Activated CD8-positive, alpha-beta memory T cell treated with anti-CD3 and anti-CD28 coated beads, Interleukin-2, amount 50 U/mL, for 4 hours (primary cell): ENCODE measurements at regions not wholly inside any gene's neighbourhood (a gene's known extent, or its start where the extent isn't known, plus 50 kb on each side); places are given as distances from the start of the nearest gene placed in this dataset.

ENCODE experiments used
- DNase-seq: peaks from one replicate; pipeline ENCODE4 v3.0.0-alpha.2; 2020

DNA sequence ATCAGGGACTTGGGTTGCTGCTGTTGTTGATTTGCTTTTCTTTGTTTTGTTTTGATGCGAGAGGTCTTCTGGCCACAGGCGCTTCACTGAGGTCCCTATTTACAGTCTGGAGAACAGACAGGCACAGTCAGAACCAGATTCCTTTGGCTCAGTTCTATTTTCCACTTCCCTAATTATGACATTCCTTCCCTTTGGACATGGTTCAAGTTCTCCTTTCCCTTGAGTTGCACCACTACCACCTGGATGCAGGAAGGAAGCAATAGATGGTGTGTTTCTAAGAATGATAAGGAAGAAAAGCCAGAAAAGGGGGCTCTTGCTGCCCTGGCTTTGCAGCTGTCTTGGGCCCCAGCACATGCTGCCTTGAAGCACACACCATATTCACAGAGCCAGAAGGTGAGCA is 160.6 kb downstream of the MAF start:
- no peak for DNase-seq

DNA sequence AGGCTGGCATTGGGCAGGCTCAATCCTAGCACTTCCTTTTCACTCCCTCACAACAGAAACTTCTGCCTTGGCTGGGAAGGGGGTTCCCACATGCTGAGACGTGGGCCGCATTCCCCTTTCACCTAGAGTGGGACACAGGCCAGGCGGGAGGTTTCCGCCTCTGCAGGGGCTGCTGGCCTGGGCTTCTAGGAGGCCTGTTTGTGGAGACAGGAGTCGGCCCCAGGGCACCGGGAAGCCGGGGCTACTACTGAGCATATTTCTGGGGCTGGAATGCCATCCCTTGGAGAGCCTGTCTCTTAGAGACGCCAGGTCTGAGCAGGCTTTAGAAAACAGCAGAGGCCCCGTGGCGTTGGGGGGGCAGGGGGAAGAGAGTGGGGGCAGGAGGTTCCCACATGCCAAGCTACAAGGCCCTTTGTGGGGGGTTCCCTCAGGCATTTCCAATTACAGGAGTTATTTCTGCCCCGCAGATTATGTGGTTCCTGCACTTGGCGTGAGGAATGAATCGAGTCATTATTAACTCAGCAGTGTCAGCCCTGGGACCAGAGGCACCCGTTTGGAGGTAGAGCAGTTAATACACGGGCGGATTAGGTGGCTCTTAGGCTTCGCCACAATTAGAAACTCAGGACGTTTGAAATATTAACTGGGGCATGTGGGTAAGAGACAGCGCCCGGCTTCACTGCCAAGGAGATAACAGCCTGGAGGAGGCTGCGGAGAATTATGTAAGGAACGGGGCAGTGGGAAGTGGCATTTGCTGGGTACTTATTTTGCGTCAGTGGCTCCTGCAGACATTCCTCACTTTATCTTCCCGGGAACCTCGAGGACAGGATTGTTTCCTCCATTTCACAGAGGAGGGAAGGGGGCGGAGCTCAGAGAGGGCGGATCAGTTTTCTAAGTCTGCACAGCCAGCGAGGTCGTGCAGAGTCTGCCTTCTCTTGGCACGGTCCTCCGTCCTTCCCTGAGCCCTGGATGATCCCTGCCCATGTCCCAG is 162.5 kb downstream of the MAF start:
- no peak for DNase-seq

- DNase-seq = no peak
These were observed 163.7 kb downstream of the MAF start for GRCh38 chr16:79436885-79437284.

- no peak for DNase-seq
These were observed 165.8 kb downstream of the MAF start for GRCh38 chr16:79434771-79435170.

GRCh38 chr16:79434092-79434491 is 166.4 kb downstream of the MAF start:
- DNase-seq = no peak

DNA sequence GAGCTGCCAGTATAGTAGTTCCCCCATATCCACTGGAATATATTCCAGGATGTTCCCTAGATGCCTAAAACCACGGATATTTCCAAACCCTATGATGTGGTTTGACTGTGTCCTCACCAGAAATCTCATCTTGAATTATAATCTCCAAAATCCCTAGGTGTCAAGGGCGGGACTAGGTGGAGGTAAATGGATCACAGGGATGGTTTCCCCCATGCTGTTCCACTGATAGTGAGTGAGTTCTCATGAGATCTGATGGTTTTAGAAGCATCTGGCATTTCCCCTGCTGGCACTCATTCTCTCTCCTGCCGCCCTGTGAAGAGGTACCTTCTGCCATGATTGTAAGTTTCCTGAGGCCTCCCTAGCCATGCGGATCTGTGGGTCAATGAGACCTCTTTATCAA is 168.6 kb downstream of the MAF start:
- DNase-seq = no peak

- no peak for DNase-seq
These were observed 170.3 kb downstream of the MAF start for GRCh38 chr16:79430191-79430678.

- DNase-seq = no peak
These were observed 171.0 kb downstream of the MAF start for GRCh38 chr16:79429381-79430190.

- no peak for DNase-seq
These were observed 173.9 kb downstream of the MAF start for GRCh38 chr16:79426663-79427062.

- DNase-seq = no peak
These were observed 178.5 kb downstream of the MAF start for GRCh38 chr16:79422064-79422463.

DNA sequence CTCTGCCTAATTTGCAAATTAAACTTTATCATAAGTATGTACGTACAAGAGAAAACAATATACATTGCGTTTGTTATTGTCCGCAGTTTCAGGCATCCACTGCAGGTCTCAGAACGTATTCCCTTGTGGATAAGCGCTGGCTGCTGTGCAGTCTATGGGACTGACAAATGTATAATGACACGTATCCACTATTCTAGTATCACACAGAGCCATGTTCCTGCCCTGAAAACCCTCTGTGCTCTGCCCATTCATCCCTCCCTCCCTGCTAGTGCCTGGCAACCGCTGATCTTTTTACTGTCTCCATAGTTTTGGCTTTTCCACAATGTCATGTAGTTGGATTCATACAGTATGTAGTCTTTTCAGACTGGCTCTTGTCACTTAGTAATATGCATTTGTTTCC is 179.4 kb downstream of the MAF start:
- no peak for DNase-seq

GRCh38 chr16:79420493-79420892 is 180.0 kb downstream of the MAF start:
- DNase-seq = no peak

GRCh38 chr16:79419148-79419547 is 181.4 kb downstream of the MAF start:
- DNase-seq = no peak

- DNase-seq = no peak
These were observed 182.9 kb downstream of the MAF start for GRCh38 chr16:79417601-79418008.

DNA sequence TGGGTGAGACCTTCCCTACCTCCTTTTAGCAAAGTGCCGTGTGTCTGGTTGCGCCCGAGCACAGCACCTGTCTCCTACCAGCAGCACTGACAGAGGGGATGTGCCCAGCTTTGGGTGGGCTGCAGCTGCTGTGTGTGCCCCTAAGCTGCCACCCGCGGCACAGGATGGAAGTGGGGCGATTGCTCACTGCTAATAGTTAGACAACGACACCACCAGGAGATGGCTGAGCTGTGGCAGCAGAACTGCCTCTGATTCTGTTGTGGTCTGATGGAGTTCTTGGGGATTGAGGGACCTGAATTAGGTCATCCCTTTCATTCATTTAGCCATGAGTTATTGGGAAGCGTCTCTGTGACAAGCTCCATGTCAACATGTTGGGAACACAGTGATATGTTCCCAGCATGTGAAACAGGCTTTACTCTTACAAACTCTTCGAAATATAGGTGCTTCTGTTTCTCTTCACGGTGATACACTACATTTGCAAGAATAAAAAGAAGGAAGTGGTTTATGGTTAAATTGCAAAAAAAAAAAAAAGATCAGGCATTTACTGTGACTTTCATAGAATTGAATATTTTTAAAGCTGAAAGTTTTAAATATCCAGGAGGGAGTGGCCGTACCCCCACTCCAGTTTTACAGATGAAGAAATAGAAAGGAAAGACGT is 184.4 kb downstream of the MAF start:
- DNase-seq = no peak

- DNase-seq = no peak
These were observed 187.7 kb downstream of the MAF start for GRCh38 chr16:79412783-79413225.

DNA sequence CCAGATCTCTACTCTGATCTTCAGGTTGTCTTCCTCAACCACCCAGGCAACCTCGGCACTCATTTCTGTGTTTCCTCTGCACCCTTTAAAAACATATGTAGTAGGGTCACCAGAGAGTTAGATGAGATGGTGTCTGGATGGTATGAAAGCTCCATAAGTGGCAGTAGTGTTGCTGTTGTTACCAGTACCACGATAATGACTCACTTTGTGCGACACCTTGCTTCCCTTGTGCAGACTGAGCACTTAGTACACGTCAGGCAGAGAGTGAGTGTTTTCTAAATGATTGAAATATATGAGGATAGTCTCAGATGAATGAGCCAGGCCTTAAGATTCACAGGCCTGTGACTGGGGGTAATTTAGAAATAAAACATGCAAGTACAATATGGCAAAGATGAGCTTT is 188.7 kb downstream of the MAF start:
- DNase-seq = no peak

DNA sequence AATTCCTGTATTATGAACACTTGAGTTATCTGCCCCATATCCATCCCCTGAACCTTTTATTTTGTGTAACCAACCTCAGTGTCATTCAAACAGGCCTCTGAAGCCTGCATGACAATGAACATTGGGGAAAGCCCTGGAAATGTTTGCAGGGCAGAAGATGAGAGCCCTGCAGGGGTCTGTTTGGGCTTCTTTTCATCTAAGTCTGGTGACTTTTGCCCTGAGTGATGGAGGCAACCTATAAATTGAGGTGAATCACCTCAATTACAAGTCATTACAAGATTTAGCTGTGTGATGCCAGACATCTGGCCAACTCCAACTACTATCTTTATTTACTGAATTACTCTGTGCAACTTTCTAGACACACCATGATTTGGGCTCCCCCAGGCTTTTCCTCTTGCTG is 189.2 kb downstream of the MAF start:
- DNase-seq = no peak

DNA sequence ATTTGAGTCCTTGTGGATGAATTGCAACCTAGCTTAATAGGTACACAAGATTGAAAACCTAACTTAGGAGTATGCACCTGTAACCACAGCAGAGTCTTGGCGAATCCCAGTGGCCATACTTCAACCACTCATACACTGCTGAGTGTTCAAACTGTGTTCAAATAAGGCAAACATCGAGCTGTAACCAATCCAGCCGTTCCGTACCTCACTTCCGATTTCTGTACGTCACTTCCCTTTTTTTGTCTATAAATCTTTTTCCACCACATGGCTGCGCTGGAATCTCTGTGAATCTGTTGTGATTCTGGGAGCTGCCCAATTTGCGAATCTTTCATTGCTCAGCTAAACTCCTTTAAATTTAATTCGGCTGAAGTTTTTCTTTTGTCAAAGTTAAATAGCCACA is 190.6 kb downstream of the MAF start:
- no peak for DNase-seq

DNA sequence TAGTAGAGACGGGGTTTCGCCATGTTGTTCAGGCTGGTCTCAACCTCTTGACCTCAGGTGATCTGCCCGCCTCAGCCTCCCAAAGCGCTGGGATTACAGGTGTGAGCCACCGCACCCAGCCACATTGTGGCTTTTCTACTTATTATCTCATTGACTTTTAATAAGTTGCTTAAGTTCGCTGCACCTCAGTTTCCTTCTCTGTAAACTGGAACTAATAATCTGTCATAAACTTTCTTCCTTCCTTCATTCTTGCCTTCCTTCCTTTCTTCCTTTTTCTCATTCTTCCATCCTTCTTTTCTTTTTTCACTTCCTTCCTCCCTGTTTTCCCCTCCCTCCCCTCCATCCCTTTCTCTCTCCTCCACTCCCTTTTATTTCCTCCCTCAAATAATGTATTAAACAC is 192.2 kb downstream of the MAF start:
- no peak for DNase-seq

GRCh38 chr16:79407461-79408135 is 192.9 kb downstream of the MAF start:
- no peak for DNase-seq

- no peak for DNase-seq
These were observed 193.5 kb downstream of the MAF start for GRCh38 chr16:79407005-79407404.

DNA sequence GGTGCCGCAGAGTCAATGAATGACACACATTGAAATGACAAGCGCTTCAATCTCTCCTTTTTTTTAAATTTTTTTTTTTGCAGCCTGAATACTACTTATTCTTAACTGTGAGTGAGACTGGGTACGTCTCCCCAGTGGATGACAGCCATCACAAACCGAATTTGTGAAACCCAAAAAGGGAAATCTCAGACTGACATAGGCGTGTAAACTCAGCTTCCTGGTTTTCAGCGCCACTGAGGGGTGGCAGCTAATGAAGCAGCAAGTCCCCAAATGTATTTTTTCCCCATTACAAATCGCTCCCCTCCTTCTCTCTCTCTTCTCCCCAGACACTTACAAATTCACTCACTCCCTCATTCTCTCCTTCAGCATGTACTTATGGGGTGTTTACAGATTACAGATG is 196.0 kb downstream of the MAF start:
- DNase-seq = no peak
